ENCODE measurements at regions not wholly inside any gene's neighbourhood (a gene's known extent, or its start where the extent isn't known, plus 50 kb on each side); places are given as distances from the start of the nearest gene placed in this dataset.

DNA sequence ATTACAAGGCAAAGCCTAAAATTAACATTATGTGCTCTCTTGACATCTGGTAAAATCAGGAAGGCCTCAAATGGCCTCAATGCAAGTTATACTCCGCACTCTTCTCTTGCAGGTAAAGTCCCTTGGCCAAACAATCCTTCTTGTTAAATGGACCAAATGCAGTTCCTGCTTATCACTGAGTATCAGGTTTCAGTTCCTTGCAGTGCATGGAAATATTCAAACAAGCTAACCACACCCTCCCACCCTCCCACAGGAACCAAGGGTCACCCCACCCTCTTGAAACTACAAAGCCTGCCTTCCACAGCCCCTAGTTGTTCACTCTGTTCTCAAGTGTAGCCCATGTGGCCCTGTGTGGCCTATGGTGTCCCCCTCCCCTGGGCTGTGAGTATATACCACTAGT, 171.9 kb upstream of the CADPS start:
- TF ChIP-seq EZH2phosphoT487 (IDR thresholded peaks at IDR 0.05; ENCODE audit: low read depth), result no peak
- TF ChIP-seq, protein P1, sequence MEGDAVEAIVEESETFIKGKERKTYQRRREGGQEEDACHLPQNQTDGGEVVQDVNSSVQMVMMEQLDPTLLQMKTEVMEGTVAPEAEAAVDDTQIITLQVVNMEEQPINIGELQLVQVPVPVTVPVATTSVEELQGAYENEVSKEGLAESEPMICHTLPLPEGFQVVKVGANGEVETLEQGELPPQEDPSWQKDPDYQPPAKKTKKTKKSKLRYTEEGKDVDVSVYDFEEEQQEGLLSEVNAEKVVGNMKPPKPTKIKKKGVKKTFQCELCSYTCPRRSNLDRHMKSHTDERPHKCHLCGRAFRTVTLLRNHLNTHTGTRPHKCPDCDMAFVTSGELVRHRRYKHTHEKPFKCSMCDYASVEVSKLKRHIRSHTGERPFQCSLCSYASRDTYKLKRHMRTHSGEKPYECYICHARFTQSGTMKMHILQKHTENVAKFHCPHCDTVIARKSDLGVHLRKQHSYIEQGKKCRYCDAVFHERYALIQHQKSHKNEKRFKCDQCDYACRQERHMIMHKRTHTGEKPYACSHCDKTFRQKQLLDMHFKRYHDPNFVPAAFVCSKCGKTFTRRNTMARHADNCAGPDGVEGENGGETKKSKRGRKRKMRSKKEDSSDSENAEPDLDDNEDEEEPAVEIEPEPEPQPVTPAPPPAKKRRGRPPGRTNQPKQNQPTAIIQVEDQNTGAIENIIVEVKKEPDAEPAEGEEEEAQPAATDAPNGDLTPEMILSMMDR (IDR thresholded peaks at IDR 0.05; ENCODE audit: low read depth, low read length), result no peak
- H2AFZ ChIP-seq (ENCODE audit: low read depth, low read length), result no peak overlapping the region
- H3K9ac ChIP-seq (ENCODE audit: low read length), result no peak overlapping the region

DNA sequence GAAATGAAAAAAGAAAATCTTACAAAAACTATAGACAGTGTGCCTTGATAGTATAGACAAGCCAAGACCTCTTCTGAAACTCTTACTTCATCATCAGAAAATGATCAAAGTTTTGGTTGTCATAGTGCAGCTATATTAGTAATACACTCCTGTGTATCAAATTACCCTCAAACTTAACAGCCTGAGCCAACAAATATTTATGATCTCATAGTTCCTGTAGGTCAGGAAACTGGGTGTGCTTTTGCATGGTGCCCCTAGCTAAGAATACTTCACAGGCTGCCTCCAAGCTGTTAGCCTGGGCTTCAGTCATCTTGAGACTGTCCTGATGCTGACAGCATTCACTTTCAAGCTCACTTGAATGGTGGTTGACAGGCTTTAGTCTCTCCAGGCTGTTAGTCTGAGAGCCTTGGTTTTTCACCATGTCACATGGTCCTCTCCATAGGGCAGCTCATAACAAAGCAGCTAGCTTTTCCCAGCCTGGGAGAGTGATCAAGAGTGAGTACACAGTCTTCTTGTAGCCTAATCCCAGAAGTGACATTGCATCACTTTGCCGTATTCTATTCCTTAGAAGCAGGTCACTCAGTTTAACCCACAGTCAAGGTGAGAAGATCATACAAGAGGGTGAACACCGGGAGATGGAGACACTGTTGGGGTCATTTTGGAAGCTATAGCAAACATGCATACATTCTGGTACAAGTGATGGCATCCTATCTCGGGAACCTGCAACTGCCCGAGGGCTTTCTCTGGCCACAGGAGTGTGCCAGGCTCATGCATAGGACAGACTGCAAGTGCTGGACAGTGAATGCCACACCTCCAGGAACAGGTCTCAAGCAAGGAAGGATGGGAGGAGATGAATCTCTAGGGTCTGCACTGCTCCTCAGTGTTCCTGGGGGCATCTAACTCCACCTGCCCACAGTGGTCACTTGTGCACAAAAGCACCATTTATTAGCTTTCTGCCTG, 173.4 kb upstream of the CADPS start:
- no peaks in the 10 kb centered on the region for H3K79me2 ChIP-seq (ENCODE audit: low read length)
- no peaks in the 10 kb centered on the region for H4K20me1 ChIP-seq (ENCODE audit: insufficient read depth, low read length)
- H3K27me3 ChIP-seq (ENCODE audit: low read depth, low read length), result no peaks in the 10 kb centered on the region
- H3K4me3 ChIP-seq (ENCODE audit: low read length), result no peak overlapping the region
- H3K36me3 ChIP-seq (replicated peaks; ENCODE audit: low read depth, low read length), result no peaks in the 10 kb centered on the region
- H3K4me1 ChIP-seq (ENCODE audit: low read length), result no peaks in the 10 kb centered on the region
- H3K27ac ChIP-seq (ENCODE audit: low read length), result no peak overlapping the region
- H3K4me2 ChIP-seq (ENCODE audit: low read length), result no peak overlapping the region
- no peak overlapping the region for H2AFZ ChIP-seq (ENCODE audit: low read depth, low read length)
- no peaks in the 10 kb centered on the region for H3K9me3 ChIP-seq (ENCODE audit: insufficient read depth, low read length)
- TF ChIP-seq, protein P1 (IDR thresholded peaks at IDR 0.05; ENCODE audit: low read depth, low read length), result no peak
- no peak for TF ChIP-seq EZH2phosphoT487 (IDR thresholded peaks at IDR 0.05; ENCODE audit: low read depth)
- no peak overlapping the region for H3K9ac ChIP-seq (ENCODE audit: low read length)

More for the DNA sequence above, 171.9 kb upstream of the CADPS start:
- Histone ChIP-seq H4K20me1 (ENCODE audit: insufficient read depth, low read length) (no peaks in the 10 kb centered on the region), H3K79me2 (ENCODE audit: low read length) (no peaks in the 10 kb centered on the region), H3K27me3 (ENCODE audit: low read depth, low read length) (no peaks in the 10 kb centered on the region), H3K36me3 (replicated peaks; ENCODE audit: low read depth, low read length) (no peaks in the 10 kb centered on the region), H3K4me2 (ENCODE audit: low read length) (no peak overlapping the region), H3K4me3 (ENCODE audit: low read length) (no peak overlapping the region), H3K9me3 (ENCODE audit: insufficient read depth, low read length) (no peaks in the 10 kb centered on the region), H3K27ac (ENCODE audit: low read length) (no peak overlapping the region), H3K4me1 (ENCODE audit: low read length) (no peaks in the 10 kb centered on the region)

DNA sequence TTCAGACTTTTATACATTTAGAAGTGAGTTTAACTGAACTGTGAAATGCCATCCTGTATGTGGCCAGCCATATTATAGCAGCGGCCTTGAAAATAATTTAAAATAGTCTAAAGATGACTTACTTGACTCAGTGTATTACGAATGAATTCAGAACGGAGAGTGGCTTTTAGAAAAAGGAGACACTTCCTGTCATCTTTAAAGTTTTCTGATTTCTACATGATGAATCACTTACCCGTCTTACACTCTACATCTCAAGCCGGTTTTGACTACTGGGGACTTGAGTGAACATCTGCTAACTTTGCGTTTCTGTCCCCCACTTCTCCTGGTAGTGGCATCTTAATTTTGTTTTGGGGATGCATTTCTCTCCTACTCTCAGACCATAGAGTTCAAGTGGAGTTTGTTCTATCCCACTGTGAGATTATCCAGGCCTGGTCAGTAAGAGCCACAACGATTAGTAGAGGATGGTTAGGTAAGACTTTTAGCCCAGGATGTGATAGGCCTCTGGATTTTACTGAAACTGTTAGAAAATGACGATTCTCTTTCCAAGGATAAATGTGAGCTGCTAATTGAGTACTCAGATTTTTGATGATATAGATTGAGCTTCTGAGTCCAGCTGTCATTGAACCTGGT, 175.4 kb upstream of the CADPS start:
- H3K4me1 ChIP-seq (ENCODE audit: low read length), result no peaks in the 10 kb centered on the region
- H3K79me2 ChIP-seq (ENCODE audit: low read length), result no peaks in the 10 kb centered on the region
- H2AFZ ChIP-seq (ENCODE audit: low read depth, low read length), result no peak overlapping the region
- no peak overlapping the region for H3K4me3 ChIP-seq (ENCODE audit: low read length)
- H4K20me1 ChIP-seq (ENCODE audit: insufficient read depth, low read length), result no peaks in the 10 kb centered on the region
- H3K36me3 ChIP-seq (replicated peaks; ENCODE audit: low read depth, low read length), result no peaks in the 10 kb centered on the region
- no peak overlapping the region for H3K27ac ChIP-seq (ENCODE audit: low read length)
- no peaks in the 10 kb centered on the region for H3K27me3 ChIP-seq (ENCODE audit: low read depth, low read length)
- TF ChIP-seq, protein P1 (IDR thresholded peaks at IDR 0.05; ENCODE audit: low read depth, low read length), result no peak
- no peak for TF ChIP-seq EZH2phosphoT487 (IDR thresholded peaks at IDR 0.05; ENCODE audit: low read depth)
- H3K4me2 ChIP-seq (ENCODE audit: low read length), result no peak overlapping the region
- H3K9ac ChIP-seq (ENCODE audit: low read length), result no peak overlapping the region
- H3K9me3 ChIP-seq (ENCODE audit: insufficient read depth, low read length), result no peaks in the 10 kb centered on the region

DNA sequence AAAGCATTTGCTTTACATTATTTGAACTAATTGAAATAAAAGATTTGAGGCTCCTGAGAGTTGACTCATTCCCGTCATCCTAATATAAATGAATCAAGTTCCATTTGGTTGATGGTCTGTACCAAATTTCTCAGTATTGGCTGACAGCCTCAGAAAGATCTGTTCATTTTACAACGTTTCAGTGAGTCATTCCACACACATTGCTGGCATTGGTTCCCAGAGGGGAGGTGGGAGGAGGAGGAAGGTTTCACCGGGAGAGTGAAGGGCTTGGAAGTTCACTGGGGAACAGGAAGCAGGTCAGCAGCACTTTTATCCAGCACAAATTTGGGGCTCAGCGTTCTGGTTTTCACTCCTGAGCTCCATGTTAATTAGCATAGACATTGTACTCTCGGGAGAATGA, 176.7 kb upstream of the CADPS start:
- no peaks in the 10 kb centered on the region for H3K9me3 ChIP-seq (ENCODE audit: insufficient read depth, low read length)
- no peak for TF ChIP-seq EZH2phosphoT487 (IDR thresholded peaks at IDR 0.05; ENCODE audit: low read depth)
- TF ChIP-seq, protein P1 (IDR thresholded peaks at IDR 0.05; ENCODE audit: low read depth, low read length), result no peak
- no peak overlapping the region for H3K9ac ChIP-seq (ENCODE audit: low read length)
- no peaks in the 10 kb centered on the region for H4K20me1 ChIP-seq (ENCODE audit: insufficient read depth, low read length)
- H3K27ac ChIP-seq (ENCODE audit: low read length), result no peak overlapping the region
- no peaks in the 10 kb centered on the region for H3K4me1 ChIP-seq (ENCODE audit: low read length)
- H3K79me2 ChIP-seq (ENCODE audit: low read length), result no peaks in the 10 kb centered on the region
- H3K27me3 ChIP-seq (ENCODE audit: low read depth, low read length), result no peaks in the 10 kb centered on the region
- no peaks in the 10 kb centered on the region for H3K36me3 ChIP-seq (replicated peaks; ENCODE audit: low read depth, low read length)
- no peak overlapping the region for H3K4me3 ChIP-seq (ENCODE audit: low read length)
- H3K4me2 ChIP-seq (ENCODE audit: low read length), result no peak overlapping the region
- no peak overlapping the region for H2AFZ ChIP-seq (ENCODE audit: low read depth, low read length)

Data from OCI-LY3 (cell line).